Hepatocyte (in vitro differentiated cells): ENCODE measurements at regions not wholly inside any gene's neighbourhood (a gene's known extent, or its start where the extent isn't known, plus 50 kb on each side); places are given as distances from the start of the nearest gene placed in this dataset.
A peak's percentile ranks its signal among the peaks of the same experiment; 100 is the strongest.

ENCODE experiments used
- DNase-seq: peaks from one replicate; pipeline ENCODE4 v3.0.0-alpha.2; 2016; ENCODE audit warnings: low spot score
- H2AFZ ChIP-seq: fragments of 200-600 bp; sonication (generic); 2 replicates; pipeline ENCODE4 v1.6.0; 2016; ENCODE audit warnings: antibody characterized with exemption, mild to moderate bottlenecking
- H3K27ac ChIP-seq: fragments of 200-600 bp; sonication (generic); 2 replicates; pipeline ENCODE4 v1.5.1; 2016; ENCODE audit warnings: mild to moderate bottlenecking
- H3K27me3 ChIP-seq: fragments of 200-600 bp; sonication (generic); 2 replicates; pipeline ENCODE4 v1.6.1; 2016
- H3K36me3 ChIP-seq: fragments of 200-600 bp; sonication (generic); replicated peaks from 2 replicates; pipeline ENCODE4 v1.5.1; 2016; ENCODE audit warnings: low read depth; ENCODE audit not compliant: insufficient read depth
- H3K4me1 ChIP-seq: fragments of 200-600 bp; sonication (generic); 2 replicates; pipeline ENCODE4 v1.5.1; 2016; ENCODE audit warnings: mild to moderate bottlenecking, moderate library complexity; ENCODE audit not compliant: insufficient read depth
- H3K4me2 ChIP-seq: fragments of 200-600 bp; sonication (generic); 2 replicates; pipeline ENCODE4 v1.6.0; 2016
- H3K4me3 ChIP-seq: fragments of 200-600 bp; sonication (generic); 2 replicates; pipeline ENCODE4 v1.5.1; 2016; ENCODE audit warnings: mild to moderate bottlenecking
- H3K79me2 ChIP-seq: fragments of 200-600 bp; sonication (generic); 2 replicates; pipeline ENCODE4 v1.6.0; 2017; ENCODE audit warnings: mild to moderate bottlenecking
- H3K9me2 ChIP-seq: fragments of 200-600 bp; sonication (generic); replicated peaks from 2 replicates; pipeline ENCODE4 v1.6.0; 2017; ENCODE audit warnings: mild to moderate bottlenecking; ENCODE audit not compliant: insufficient read depth
- H3K9me3 ChIP-seq: fragments of 200-600 bp; sonication (generic); 2 replicates; pipeline ENCODE4 v1.5.1; 2016; ENCODE audit warnings: low read depth, mild to moderate bottlenecking
- H4K20me1 ChIP-seq: fragments of 200-600 bp; sonication (generic); 2 replicates; pipeline ENCODE4 v1.6.0; 2016; ENCODE audit warnings: mild to moderate bottlenecking; ENCODE audit not compliant: insufficient read depth, poor library complexity, severe bottlenecking
- CTCF ChIP-seq: fragments of 200-600 bp; sonication (generic); IDR thresholded peaks from 2 replicates; pipeline ENCODE4 v1.5.1; 2016; ENCODE audit warnings: antibody characterized with exemption, mild to moderate bottlenecking; ENCODE audit not compliant: poor library complexity
- EZH2 ChIP-seq: fragments of 200-600 bp; sonication (generic); IDR thresholded peaks from 2 replicates; pipeline ENCODE4 v1.6.1; 2016; ENCODE audit warnings: antibody characterized with exemption, mild to moderate bottlenecking, borderline replicate concordance
- EZH2phosphoT487 ChIP-seq: fragments of 200-600 bp; sonication (generic); IDR thresholded peaks from one replicate; pipeline ENCODE4 v1.6.1; 2018; ENCODE audit warnings: antibody characterized with exemption, mild to moderate bottlenecking, low read depth, moderate library complexity; ENCODE audit not compliant: unreplicated experiment, severe bottlenecking
- WGBS: methylation state at CpG from one replicate; pipeline ENCODE4 v1.1.6; 2016; ENCODE audit warnings: low lambda C conversion rate; ENCODE audit errors: missing lambda C conversion rate; 5-methylcytosine and 5-hydroxymethylcytosine counted together

DNA sequence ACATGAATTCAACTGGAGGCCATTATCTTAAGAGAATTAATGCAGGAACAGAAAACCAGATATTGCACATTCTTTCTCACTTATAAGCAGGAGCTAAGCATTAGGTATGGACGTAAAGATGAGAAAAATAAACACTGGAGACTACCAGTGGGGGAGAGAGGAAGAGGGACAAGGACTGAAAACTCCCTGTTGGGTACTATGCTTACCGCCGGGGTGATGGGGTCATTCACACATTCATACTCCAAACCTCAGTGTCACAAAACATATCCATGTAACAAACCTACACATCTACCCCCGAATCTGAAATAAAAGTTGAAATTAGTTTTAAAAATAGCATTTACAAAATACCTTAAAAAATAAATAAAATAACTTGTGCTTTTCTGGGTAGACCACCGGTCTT, 80.8 kb upstream of the RAP1B start:
- no peak for DNase-seq
- Histone ChIP-seq H3K9me3 (no peaks in the 10 kb centered on the region), H3K79me2 (no peaks in the 10 kb centered on the region), H3K27ac (no peak overlapping the region), H3K4me2 (no peak overlapping the region), H3K36me3 (no peaks in the 10 kb centered on the region), H3K27me3 (no peaks in the 10 kb centered on the region), H4K20me1 (no peaks in the 10 kb centered on the region), H3K4me1 (no peaks in the 10 kb centered on the region), H3K4me3 (no peak overlapping the region), H2AFZ (no peak overlapping the region), H3K9me2 (no peaks in the 10 kb centered on the region)
- 90% methylated on average over 5 of the region's 5 CpGs for WGBS
- TF ChIP-seq CTCF (no peak), EZH2 (no peak)

DNA sequence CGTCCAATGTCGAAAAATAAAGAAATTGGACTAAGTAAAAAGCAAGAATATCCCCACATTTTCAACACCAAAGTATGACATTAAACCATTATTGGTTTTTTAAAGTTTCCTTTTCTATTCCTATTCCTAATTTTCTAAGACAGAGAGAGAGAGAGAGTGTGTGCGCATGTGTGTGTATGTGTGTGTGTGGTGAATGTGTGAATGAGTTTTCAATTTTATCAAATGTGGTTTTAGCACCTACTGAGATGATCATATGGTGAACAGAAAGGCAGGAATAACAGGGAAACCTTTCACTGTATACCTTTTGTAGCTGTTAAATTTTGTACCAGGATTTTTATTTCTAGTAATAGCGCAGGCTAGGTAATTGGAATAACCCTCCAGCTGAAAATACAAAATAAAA, 80.4 kb upstream of the RAP1B start:
- Histone ChIP-seq H3K79me2 (no peaks in the 10 kb centered on the region), H3K4me2 (no peak overlapping the region), H3K9me3 (no peaks in the 10 kb centered on the region), H2AFZ (no peak overlapping the region), H3K9me2 (no peaks in the 10 kb centered on the region), H3K27ac (no peak overlapping the region), H3K4me3 (no peak overlapping the region), H3K4me1 (no peaks in the 10 kb centered on the region), H3K27me3 (no peaks in the 10 kb centered on the region), H4K20me1 (no peaks in the 10 kb centered on the region), H3K36me3 (no peaks in the 10 kb centered on the region)
- 96% methylated on average over 4 of the region's 4 CpGs for WGBS
- TF ChIP-seq EZH2 (no peak), EZH2phosphoT487 (no peak), CTCF (no peak)
- DNase-seq, result no peak

GRCh38 chr12:68530965-68531364, 79.7 kb upstream of the RAP1B start:
- no peaks in the 10 kb centered on the region for H3K4me1 ChIP-seq
- H3K4me2 ChIP-seq, result no peak overlapping the region
- H3K9me2 ChIP-seq, result no peaks in the 10 kb centered on the region
- H3K27ac ChIP-seq, result peak overlapping the region; percentile 26
- H3K27me3 ChIP-seq, result no peaks in the 10 kb centered on the region
- 100% methylated on average over 1 of the region's 1 CpG for WGBS
- H3K4me3 ChIP-seq, result no peak overlapping the region
- no peak for TF ChIP-seq EZH2phosphoT487
- no peak for TF ChIP-seq EZH2
- no peaks in the 10 kb centered on the region for H3K9me3 ChIP-seq
- no peaks in the 10 kb centered on the region for H4K20me1 ChIP-seq
- DNase-seq, result peak; percentile 30
- H2AFZ ChIP-seq, result no peak overlapping the region
- H3K79me2 ChIP-seq, result no peaks in the 10 kb centered on the region
- no peaks in the 10 kb centered on the region for H3K36me3 ChIP-seq

DNA sequence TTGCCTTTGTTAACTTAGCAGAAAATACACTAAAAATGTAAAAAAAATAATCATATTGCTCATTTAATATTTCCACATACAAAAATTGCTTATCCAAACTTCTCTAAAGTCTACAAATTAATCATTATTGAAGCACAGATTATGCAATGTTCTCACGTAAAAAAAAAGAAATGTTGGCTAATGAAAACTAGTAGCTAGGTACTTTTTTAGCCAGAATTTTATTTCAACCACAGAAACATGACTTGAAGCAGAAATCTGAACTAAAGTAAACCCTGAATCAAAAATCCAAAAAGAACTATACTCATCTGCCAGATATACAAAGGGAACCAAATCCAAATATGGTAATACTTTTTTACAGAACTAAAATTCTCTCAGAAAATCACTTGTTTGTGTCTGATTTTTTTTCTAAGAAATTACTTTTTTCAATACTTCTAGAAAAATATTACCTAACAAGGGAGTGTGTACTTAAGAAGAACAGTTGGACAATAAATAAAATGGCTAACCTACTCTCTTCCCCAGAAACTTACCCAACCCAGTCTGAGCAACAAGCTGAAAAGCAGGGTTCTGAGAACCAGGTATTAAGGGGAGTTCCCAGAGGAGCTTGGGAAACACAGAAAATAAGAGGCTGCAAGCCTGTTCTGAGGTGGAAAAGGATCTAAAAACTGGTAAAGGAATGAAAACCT, 78.4 kb upstream of the RAP1B start:
- Histone ChIP-seq H3K9me2 (no peaks in the 10 kb centered on the region), H3K79me2 (no peaks in the 10 kb centered on the region), H3K27ac (no peak overlapping the region), H3K27me3 (no peaks in the 10 kb centered on the region), H2AFZ (no peak overlapping the region), H4K20me1 (no peaks in the 10 kb centered on the region), H3K36me3 (no peaks in the 10 kb centered on the region), H3K4me1 (no peaks in the 10 kb centered on the region), H3K9me3 (no peaks in the 10 kb centered on the region), H3K4me3 (no peak overlapping the region), H3K4me2 (no peak overlapping the region)
- no peak for DNase-seq
- TF ChIP-seq EZH2phosphoT487 (no peak), CTCF (no peak), EZH2 (no peak)
- WGBS, result 92% methylated on average over 1 of the region's 1 CpG
